ENCODE measurements at regions not wholly inside any gene's neighbourhood (a gene's known extent, or its start where the extent isn't known, plus 50 kb on each side); places are given as distances from the start of the nearest gene placed in this dataset.

DNA sequence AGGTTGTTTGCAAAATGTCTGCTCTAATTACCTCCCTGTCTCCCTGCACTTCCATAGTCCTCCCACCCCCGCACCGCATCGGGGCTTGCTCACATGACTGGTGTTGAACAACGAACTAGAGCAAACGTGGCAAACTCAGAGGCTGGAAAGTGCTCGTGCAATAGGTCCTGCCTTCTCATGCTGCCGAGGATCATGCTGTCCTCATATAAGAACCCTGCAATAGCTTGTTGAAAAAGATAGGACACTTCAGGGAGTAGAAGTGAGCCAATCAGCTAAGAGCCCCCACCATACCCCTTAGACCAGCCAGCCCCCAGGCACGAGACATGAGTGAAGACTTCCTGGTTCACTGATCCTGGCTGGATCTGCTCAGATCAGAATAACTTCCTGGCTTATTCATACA lies 219.2 kb downstream of the C6orf118 start:
- Histone ChIP-seq H3K27me3 (ENCODE audit: insufficient read depth, low read length) (no peaks in the 10 kb centered on the region), H3K79me2 (ENCODE audit: insufficient read depth, low read length) (no peaks in the 10 kb centered on the region), H3K9me2 (ENCODE audit: insufficient read depth) (no peaks in the 10 kb centered on the region), H4K20me1 (ENCODE audit: insufficient read depth) (no peaks in the 10 kb centered on the region; the same call in 1 of the 2 replicates), H3K4me3 (replicated peaks in 1 of 2; ENCODE audit: low read depth in 1 of 2, low read length in 2 of 2) (no peak overlapping the region), H3K27ac (ENCODE audit: low read depth, low read length) (no peak overlapping the region), H3K4me2 (ENCODE audit: low read length) (no peak overlapping the region), H3K36me3 (ENCODE audit: control insufficient read depth in 1 of 2, insufficient read depth in 2 of 2, low read length in 2 of 2) (no peaks in the 10 kb centered on the region), H2AFZ (ENCODE audit: low read depth, low read length, poor library complexity, severe bottlenecking) (no peak overlapping the region), H3K9me3 (ENCODE audit: control insufficient read depth in 1 of 2, insufficient read depth in 1 of 2, low read depth in 1 of 2, low read length in 2 of 2) (peaks cover 4 to 19% of the 10 kb centered on the region in 2 experiments; a peak in 3 of 4 replicates), H3K4me1 (ENCODE audit: control insufficient read depth in 1 of 2, insufficient read depth in 2 of 2, low read length in 2 of 2) (no peaks in the 10 kb centered on the region), H3K9ac (ENCODE audit: low read length) (no peak overlapping the region)
- no peak for ATAC-seq
- RAD21 ChIA-PET (ENCODE audit: low non-redundant PET in 1 of 2, low total read pairs in 2 of 2, uncharacterized antibody in 2 of 2, unreplicated experiment in 2 of 2): no interaction called here
- CTCF ChIA-PET: no interaction called here
- no peak for DNase-seq (ENCODE audit: low read depth, low spot score)
- BruUV-seq (replicated peaks): no TSS peak
- POLR2A ChIA-PET: no interaction called here
- TF ChIP-seq EZH2 (IDR thresholded peaks at IDR 0.05) (no peak), JUND (IDR thresholded peaks at IDR 0.05) (no peak), RAD21 (IDR thresholded peaks at IDR 0.05; ENCODE audit: low read depth) (no peak), CEBPB (IDR thresholded peaks at IDR 0.05; ENCODE audit: low read depth) (no peak), ELF1 (IDR thresholded peaks at IDR 0.05; ENCODE audit: borderline replicate concordance, low read depth) (no peak), CBX3 (IDR thresholded peaks at IDR 0.05; ENCODE audit: low read depth) (no peak), ZNF274 (IDR thresholded peaks at IDR 0.05; ENCODE audit: low read depth, low read length) (no peak), SRF (IDR thresholded peaks at IDR 0.05; ENCODE audit: low read depth) (no peak)
- TF ChIP-seq, protein P1, sequence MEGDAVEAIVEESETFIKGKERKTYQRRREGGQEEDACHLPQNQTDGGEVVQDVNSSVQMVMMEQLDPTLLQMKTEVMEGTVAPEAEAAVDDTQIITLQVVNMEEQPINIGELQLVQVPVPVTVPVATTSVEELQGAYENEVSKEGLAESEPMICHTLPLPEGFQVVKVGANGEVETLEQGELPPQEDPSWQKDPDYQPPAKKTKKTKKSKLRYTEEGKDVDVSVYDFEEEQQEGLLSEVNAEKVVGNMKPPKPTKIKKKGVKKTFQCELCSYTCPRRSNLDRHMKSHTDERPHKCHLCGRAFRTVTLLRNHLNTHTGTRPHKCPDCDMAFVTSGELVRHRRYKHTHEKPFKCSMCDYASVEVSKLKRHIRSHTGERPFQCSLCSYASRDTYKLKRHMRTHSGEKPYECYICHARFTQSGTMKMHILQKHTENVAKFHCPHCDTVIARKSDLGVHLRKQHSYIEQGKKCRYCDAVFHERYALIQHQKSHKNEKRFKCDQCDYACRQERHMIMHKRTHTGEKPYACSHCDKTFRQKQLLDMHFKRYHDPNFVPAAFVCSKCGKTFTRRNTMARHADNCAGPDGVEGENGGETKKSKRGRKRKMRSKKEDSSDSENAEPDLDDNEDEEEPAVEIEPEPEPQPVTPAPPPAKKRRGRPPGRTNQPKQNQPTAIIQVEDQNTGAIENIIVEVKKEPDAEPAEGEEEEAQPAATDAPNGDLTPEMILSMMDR (IDR thresholded peaks at IDR 0.05 in 2 of 3, conservative IDR thresholded peaks at IDR 0.05 in 1 of 3; ENCODE audit: borderline replicate concordance in 1 of 3, insufficient read depth in 1 of 3, low read depth in 2 of 3, low read length in 2 of 3): no peak
- intact Hi-C loops (cut with micrococcal nuclease): no loop called here

DNA sequence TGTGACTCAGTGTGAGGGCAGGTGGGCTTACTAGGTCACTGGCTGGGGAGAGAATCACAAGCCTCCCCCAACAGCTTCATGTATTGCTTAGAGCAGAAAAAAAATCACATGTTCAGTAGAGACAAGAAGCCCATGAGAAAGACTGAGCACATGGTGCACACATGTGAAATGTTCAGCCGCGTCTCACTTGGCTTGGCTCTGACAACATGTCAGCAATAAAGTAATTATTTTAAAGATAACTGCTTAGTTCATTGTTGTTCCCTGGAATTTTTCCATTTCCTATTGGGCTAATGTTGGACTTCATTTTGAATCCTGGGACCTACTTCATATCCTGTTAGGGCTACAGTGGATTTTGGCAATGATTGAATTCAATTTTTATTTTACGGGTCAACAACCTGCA lies 222.6 kb downstream of the C6orf118 start:
- no peak overlapping the region for H3K9ac ChIP-seq (ENCODE audit: low read length)
- BruUV-seq (replicated peaks): no TSS peak
- H3K9me3 ChIP-seq (ENCODE audit: control insufficient read depth in 1 of 2, insufficient read depth in 1 of 2, low read depth in 1 of 2, low read length in 2 of 2): peaks cover 4 to 15% of the 10 kb centered on the region in 2 experiments; a peak in 3 of 4 replicates
- intact Hi-C loops (cut with micrococcal nuclease): no loop called here
- H4K20me1 ChIP-seq (ENCODE audit: insufficient read depth): no peaks in the 10 kb centered on the region
- RAD21 ChIA-PET (ENCODE audit: low non-redundant PET in 1 of 2, low total read pairs in 2 of 2, uncharacterized antibody in 2 of 2, unreplicated experiment in 2 of 2): no interaction called here
- ATAC-seq (no peak), DNase-seq (ENCODE audit: low read depth, low spot score) (no peak)
- H3K4me1 ChIP-seq (ENCODE audit: control insufficient read depth in 1 of 2, insufficient read depth in 2 of 2, low read length in 2 of 2): no peaks in the 10 kb centered on the region
- H3K79me2 ChIP-seq (ENCODE audit: insufficient read depth, low read length): no peaks in the 10 kb centered on the region
- H2AFZ ChIP-seq (ENCODE audit: low read depth, low read length, poor library complexity, severe bottlenecking): no peak overlapping the region
- no peak overlapping the region for H3K27ac ChIP-seq (ENCODE audit: low read depth, low read length)
- H3K4me3 ChIP-seq (replicated peaks in 1 of 2; ENCODE audit: low read depth in 1 of 2, low read length in 2 of 2): no peak overlapping the region
- no peaks in the 10 kb centered on the region for H3K36me3 ChIP-seq (ENCODE audit: control insufficient read depth in 1 of 2, insufficient read depth in 2 of 2, low read length in 2 of 2)
- no peaks in the 10 kb centered on the region for H3K9me2 ChIP-seq (ENCODE audit: insufficient read depth)
- no peak overlapping the region for H3K4me2 ChIP-seq (ENCODE audit: low read length)
- CTCF ChIA-PET: no interaction called here
- H3K27me3 ChIP-seq (ENCODE audit: insufficient read depth, low read length): no peaks in the 10 kb centered on the region
- POLR2A ChIA-PET: no interaction called here
- TF ChIP-seq ELF1 (IDR thresholded peaks at IDR 0.05; ENCODE audit: borderline replicate concordance, low read depth): no peak
- TF ChIP-seq SRF (IDR thresholded peaks at IDR 0.05; ENCODE audit: low read depth): no peak
- TF ChIP-seq POLR2AphosphoS5 (IDR thresholded peaks at IDR 0.05; ENCODE audit: low read depth, low read length): no peak
- TF ChIP-seq SIN3A (IDR thresholded peaks at IDR 0.05; ENCODE audit: low read depth): no peak
